ENCODE measurements at regions not wholly inside any gene's neighbourhood (a gene's known extent, or its start where the extent isn't known, plus 50 kb on each side); places are given as distances from the start of the nearest gene placed in this dataset.

DNA sequence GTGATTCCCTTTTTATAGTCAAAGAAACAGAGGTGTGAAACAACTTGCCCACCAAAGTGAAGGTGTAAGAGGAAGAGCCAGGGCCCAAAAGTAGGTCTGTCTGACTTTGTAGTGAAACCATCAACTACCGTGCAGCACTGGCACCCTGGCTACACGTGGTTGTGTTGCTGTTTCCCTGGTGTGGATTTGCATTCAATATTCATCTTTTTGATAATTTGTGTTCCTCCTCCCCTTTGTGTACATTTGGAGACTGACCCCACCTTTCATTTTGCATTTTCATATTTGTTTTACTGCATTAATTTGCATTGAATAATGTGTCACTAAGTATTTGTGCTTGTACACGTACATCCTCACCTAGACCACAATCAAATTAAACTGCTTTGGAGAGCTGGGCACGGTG lies 873.8 kb upstream of the WWC1 start:
- Histone ChIP-seq H3K36me3 (ENCODE audit: control insufficient read depth in 4 of 4, insufficient read depth in 3 of 4, low read depth in 1 of 4, low read length in 3 of 4) (no peaks in the 10 kb centered on the region), H3K9ac (ENCODE audit: low read depth in 1 of 2, low read length in 2 of 2) (no peak overlapping the region), H3K9me3 (ENCODE audit: control insufficient read depth in 4 of 4, low read length in 3 of 4) (no peaks in the 10 kb centered on the region), H3K4me1 (ENCODE audit: control insufficient read depth in 4 of 4, insufficient read depth in 4 of 4, low read length in 3 of 4) (peaks cover 0 to 14% (median 4%) of the 10 kb centered on the region in 4 donors), H3K27me3 (ENCODE audit: control insufficient read depth in 4 of 4, insufficient read depth in 4 of 4, low read length in 3 of 4) (no peaks in the 10 kb centered on the region), H3K27ac (ENCODE audit: low read depth in 1 of 2, low read length in 2 of 2) (no peak overlapping the region), H3K4me3 (ENCODE audit: low read depth in 1 of 3, low read length in 3 of 3) (no peak overlapping the region)
- DNase-seq (ENCODE audit: low spot score) = no peak
- no peak for TF ChIP-seq HNF4G (IDR thresholded peaks at IDR 0.05)
- TF ChIP-seq YY1 (IDR thresholded peaks at IDR 0.05) = no peak
- TF ChIP-seq TAF1 (conservative IDR thresholded peaks at IDR 0.05) = no peak
- TF ChIP-seq, protein P1, sequence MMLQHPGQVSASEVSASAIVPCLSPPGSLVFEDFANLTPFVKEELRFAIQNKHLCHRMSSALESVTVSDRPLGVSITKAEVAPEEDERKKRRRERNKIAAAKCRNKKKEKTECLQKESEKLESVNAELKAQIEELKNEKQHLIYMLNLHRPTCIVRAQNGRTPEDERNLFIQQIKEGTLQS (IDR thresholded peaks at IDR 0.05) = no peak
- TF ChIP-seq, protein P2, sequence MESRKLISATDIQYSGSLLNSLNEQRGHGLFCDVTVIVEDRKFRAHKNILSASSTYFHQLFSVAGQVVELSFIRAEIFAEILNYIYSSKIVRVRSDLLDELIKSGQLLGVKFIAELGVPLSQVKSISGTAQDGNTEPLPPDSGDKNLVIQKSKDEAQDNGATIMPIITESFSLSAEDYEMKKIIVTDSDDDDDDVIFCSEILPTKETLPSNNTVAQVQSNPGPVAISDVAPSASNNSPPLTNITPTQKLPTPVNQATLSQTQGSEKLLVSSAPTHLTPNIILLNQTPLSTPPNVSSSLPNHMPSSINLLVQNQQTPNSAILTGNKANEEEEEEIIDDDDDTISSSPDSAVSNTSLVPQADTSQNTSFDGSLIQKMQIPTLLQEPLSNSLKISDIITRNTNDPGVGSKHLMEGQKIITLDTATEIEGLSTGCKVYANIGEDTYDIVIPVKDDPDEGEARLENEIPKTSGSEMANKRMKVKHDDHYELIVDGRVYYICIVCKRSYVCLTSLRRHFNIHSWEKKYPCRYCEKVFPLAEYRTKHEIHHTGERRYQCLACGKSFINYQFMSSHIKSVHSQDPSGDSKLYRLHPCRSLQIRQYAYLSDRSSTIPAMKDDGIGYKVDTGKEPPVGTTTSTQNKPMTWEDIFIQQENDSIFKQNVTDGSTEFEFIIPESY (IDR thresholded peaks at IDR 0.05) = no peak
- TF ChIP-seq JUND (IDR thresholded peaks at IDR 0.05) = no peak
- no peak for TF ChIP-seq RXRA (IDR thresholded peaks at IDR 0.05)
- TF ChIP-seq, protein P3, sequence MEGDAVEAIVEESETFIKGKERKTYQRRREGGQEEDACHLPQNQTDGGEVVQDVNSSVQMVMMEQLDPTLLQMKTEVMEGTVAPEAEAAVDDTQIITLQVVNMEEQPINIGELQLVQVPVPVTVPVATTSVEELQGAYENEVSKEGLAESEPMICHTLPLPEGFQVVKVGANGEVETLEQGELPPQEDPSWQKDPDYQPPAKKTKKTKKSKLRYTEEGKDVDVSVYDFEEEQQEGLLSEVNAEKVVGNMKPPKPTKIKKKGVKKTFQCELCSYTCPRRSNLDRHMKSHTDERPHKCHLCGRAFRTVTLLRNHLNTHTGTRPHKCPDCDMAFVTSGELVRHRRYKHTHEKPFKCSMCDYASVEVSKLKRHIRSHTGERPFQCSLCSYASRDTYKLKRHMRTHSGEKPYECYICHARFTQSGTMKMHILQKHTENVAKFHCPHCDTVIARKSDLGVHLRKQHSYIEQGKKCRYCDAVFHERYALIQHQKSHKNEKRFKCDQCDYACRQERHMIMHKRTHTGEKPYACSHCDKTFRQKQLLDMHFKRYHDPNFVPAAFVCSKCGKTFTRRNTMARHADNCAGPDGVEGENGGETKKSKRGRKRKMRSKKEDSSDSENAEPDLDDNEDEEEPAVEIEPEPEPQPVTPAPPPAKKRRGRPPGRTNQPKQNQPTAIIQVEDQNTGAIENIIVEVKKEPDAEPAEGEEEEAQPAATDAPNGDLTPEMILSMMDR (IDR thresholded peaks at IDR 0.05; ENCODE audit: low read depth, low read length, missing input control) = no peak
- 91% methylated on average over 4 of the region's 4 CpGs for WGBS

DNA sequence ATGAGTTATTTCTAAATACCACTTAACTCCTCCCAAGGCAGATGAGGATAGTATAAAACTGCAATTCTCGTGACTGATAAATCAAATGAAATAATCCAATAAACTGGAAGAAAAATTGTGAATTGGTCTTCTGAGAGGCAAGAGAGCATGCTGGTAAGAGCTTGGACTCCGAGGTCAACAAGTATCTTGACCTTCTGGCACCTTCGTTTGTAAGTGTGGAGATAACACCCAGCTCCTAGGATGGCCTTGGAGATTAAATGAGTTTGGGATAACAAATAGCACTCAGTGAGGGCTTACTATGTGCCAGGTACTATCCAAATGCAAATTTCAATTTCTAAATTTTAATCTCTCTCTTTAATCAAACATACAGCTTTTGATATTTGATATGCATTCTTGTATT lies 866.3 kb upstream of the WWC1 start:
- Histone ChIP-seq H3K4me3 (ENCODE audit: low read depth in 1 of 3, low read length in 3 of 3) (no peak overlapping the region), H3K9me3 (ENCODE audit: control insufficient read depth in 4 of 4, low read length in 3 of 4) (no peaks in the 10 kb centered on the region), H3K36me3 (ENCODE audit: control insufficient read depth in 4 of 4, insufficient read depth in 3 of 4, low read depth in 1 of 4, low read length in 3 of 4) (no peaks in the 10 kb centered on the region), H3K27me3 (ENCODE audit: control insufficient read depth in 4 of 4, insufficient read depth in 4 of 4, low read length in 3 of 4) (no peaks in the 10 kb centered on the region), H3K4me1 (ENCODE audit: control insufficient read depth in 4 of 4, insufficient read depth in 4 of 4, low read length in 3 of 4) (peaks cover 0 to 4% (median 2%) of the 10 kb centered on the region in 4 donors), H3K9ac (ENCODE audit: low read depth in 1 of 2, low read length in 2 of 2) (no peak overlapping the region), H3K27ac (ENCODE audit: low read depth in 1 of 2, low read length in 2 of 2) (no peak overlapping the region)
- 77% methylated on average over 3 of the region's 3 CpGs for WGBS
- TF ChIP-seq RAD21 (IDR thresholded peaks at IDR 0.05) = no peak
- TF ChIP-seq NR2F2 (IDR thresholded peaks at IDR 0.05) = no peak
- TF ChIP-seq, protein P2 (IDR thresholded peaks at IDR 0.05) = no peak
- no peak for TF ChIP-seq HNF4G (IDR thresholded peaks at IDR 0.05)
- TF ChIP-seq RXRA (IDR thresholded peaks at IDR 0.05) = no peak
- no peak for TF ChIP-seq FOXA1 (IDR thresholded peaks at IDR 0.05)
- TF ChIP-seq, protein P1 (IDR thresholded peaks at IDR 0.05) = no peak
- TF ChIP-seq, protein P4, sequence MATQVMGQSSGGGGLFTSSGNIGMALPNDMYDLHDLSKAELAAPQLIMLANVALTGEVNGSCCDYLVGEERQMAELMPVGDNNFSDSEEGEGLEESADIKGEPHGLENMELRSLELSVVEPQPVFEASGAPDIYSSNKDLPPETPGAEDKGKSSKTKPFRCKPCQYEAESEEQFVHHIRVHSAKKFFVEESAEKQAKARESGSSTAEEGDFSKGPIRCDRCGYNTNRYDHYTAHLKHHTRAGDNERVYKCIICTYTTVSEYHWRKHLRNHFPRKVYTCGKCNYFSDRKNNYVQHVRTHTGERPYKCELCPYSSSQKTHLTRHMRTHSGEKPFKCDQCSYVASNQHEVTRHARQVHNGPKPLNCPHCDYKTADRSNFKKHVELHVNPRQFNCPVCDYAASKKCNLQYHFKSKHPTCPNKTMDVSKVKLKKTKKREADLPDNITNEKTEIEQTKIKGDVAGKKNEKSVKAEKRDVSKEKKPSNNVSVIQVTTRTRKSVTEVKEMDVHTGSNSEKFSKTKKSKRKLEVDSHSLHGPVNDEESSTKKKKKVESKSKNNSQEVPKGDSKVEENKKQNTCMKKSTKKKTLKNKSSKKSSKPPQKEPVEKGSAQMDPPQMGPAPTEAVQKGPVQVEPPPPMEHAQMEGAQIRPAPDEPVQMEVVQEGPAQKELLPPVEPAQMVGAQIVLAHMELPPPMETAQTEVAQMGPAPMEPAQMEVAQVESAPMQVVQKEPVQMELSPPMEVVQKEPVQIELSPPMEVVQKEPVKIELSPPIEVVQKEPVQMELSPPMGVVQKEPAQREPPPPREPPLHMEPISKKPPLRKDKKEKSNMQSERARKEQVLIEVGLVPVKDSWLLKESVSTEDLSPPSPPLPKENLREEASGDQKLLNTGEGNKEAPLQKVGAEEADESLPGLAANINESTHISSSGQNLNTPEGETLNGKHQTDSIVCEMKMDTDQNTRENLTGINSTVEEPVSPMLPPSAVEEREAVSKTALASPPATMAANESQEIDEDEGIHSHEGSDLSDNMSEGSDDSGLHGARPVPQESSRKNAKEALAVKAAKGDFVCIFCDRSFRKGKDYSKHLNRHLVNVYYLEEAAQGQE (IDR thresholded peaks at IDR 0.05) = no peak
- TF ChIP-seq, protein P3 (IDR thresholded peaks at IDR 0.05; ENCODE audit: low read depth, low read length, missing input control) = no peak
- TF ChIP-seq EGR1 (IDR thresholded peaks at IDR 0.05; ENCODE audit: low read depth in 2 of 2) = no peak
- no peak for TF ChIP-seq JUND (IDR thresholded peaks at IDR 0.05)
- TF ChIP-seq GABPA (IDR thresholded peaks at IDR 0.05 in 1 of 2, conservative IDR thresholded peaks at IDR 0.05 in 1 of 2) = no peak
- no peak for TF ChIP-seq YY1 (IDR thresholded peaks at IDR 0.05)
- no peak for TF ChIP-seq TAF1 (conservative IDR thresholded peaks at IDR 0.05)
- no peak for TF ChIP-seq SP1 (IDR thresholded peaks at IDR 0.05)
- no peak for TF ChIP-seq HNF4A (conservative IDR thresholded peaks at IDR 0.05)
- TF ChIP-seq, protein P5, sequence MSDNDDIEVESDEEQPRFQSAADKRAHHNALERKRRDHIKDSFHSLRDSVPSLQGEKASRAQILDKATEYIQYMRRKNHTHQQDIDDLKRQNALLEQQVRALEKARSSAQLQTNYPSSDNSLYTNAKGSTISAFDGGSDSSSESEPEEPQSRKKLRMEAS (IDR thresholded peaks at IDR 0.05) = no peak
- no peak for TF ChIP-seq FOXA2 (IDR thresholded peaks at IDR 0.05)
- no peak for DNase-seq (ENCODE audit: low spot score)

Data from liver (tissue), 8 donors.